AG10803 (cell line): ENCODE measurements at regions not wholly inside any gene's neighbourhood (a gene's known extent, or its start where the extent isn't known, plus 50 kb on each side); places are given as distances from the start of the nearest gene placed in this dataset.

Experiments
- DNase-seq: peaks from one replicate; pipeline ENCODE4 v3.0.0; 2010; ENCODE audit warnings: low read depth
- H3K4me3 ChIP-seq: 2 replicates; pipeline ENCODE4 v1.5.1; 2011; ENCODE audit warnings: mild to moderate bottlenecking, low read length, control low read depth
- TF ChIP-seq, protein P1 (sequence below): conservative IDR thresholded peaks from 2 replicates; pipeline ENCODE4 v1.5.1; 2011; ENCODE audit warnings: mild to moderate bottlenecking, low read length, control low read depth, inconsistent platforms

DNA sequence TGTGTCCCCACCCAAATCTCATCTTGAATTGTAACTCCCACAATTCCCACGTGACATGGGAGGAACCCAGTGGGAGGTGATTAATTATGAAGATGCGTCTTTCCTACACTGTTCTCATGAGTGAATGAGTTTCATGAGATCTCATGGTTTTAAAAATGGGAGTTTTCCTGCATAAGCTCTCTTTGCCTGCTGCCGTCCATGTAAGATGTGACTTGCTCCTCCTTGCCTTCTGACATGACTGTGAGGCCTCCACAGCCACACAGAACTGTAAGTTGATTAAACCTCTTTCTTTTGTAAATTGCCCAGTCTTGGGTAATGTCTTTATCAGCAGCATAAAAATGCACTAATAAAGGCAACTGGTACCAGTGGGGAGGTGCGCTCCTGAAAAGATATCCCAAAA, 67.7 kb upstream of the DRGX start:
- no peak overlapping the region for H3K4me3 ChIP-seq
- TF ChIP-seq, protein P1, sequence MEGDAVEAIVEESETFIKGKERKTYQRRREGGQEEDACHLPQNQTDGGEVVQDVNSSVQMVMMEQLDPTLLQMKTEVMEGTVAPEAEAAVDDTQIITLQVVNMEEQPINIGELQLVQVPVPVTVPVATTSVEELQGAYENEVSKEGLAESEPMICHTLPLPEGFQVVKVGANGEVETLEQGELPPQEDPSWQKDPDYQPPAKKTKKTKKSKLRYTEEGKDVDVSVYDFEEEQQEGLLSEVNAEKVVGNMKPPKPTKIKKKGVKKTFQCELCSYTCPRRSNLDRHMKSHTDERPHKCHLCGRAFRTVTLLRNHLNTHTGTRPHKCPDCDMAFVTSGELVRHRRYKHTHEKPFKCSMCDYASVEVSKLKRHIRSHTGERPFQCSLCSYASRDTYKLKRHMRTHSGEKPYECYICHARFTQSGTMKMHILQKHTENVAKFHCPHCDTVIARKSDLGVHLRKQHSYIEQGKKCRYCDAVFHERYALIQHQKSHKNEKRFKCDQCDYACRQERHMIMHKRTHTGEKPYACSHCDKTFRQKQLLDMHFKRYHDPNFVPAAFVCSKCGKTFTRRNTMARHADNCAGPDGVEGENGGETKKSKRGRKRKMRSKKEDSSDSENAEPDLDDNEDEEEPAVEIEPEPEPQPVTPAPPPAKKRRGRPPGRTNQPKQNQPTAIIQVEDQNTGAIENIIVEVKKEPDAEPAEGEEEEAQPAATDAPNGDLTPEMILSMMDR = no peak
- no peak for DNase-seq

DNA sequence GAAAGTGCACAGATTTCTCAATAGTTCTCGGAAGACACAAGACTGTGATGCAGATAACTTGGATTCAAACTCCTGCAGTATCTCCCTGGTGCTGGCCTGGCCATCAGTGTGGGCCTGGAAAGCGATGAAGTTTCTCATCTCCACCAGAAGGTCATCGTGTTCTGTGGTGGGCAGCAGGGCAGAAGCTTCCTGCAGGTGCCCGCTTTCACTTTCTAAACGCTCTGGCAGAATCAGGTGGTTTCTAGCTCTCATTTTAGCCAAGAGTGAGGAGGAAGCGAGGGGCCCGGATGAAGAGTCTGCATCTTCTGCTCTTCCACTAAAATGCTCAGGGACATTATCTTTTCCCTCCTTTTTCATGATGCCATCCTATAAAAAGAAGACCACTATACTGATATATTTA, 63.0 kb upstream of the DRGX start:
- no peak for DNase-seq
- TF ChIP-seq, protein P1 = no peak
- no peak overlapping the region for H3K4me3 ChIP-seq

DNA sequence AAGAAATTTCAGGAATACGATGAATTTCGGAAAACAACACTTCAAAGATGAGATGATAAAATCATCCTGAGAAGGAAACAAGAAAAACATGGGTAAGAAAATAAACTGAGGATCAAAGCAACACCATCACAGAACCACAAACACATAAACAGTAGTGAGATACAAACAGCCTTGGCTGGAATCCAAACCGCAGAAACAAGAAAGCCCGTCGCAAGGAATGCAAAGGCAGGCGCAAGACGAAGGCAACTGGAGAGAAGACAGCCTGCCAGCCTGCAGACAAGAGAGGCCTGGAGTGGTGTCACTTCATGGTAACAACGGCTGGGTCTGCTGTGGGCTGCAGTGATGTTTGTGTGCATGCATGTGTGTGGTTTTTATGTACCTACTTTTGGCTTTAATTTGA, 61.8 kb upstream of the DRGX start:
- peak; percentile 13 for DNase-seq
- H3K4me3 ChIP-seq = no peak overlapping the region
- TF ChIP-seq, protein P1 = no peak

DNA sequence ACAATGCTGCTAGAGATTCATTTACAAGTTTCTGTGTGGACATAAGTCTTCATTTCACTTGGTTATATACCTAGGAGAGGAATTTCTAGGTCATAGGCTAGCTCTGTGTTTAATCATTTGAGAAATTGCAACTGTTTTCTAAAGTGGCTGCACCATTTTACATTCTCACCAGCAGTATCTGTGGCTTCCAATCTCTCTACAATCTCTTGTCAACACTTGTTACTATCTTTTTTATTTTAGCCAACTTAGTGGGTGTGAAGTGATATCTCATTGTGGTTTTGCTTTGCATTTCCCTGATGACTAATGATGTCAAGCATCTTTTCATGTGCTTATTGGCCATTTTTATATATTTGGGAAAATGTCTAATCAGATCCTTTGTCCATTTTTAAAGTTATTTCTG, 53.0 kb upstream of the DRGX start:
- TF ChIP-seq, protein P1 = no peak
- no peak for DNase-seq
- no peak overlapping the region for H3K4me3 ChIP-seq

DNA sequence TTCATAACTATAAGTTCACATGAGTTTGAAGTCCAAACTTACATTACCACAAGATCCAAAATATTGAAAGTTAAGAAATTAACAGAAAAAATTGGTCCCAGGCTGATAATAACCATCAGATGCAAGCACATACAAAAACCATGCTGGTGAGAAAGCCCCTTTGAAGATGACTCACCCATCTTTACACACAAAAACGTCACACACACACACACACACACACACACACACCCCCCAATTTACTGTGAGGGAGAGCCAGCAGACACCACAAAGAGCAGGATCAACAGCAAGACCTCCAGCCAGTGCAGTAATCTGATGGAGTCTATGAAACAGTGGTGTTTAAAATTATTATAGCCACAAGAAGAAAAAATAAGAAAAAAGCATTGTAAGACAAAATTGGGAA, 50.1 kb upstream of the DRGX start:
- TF ChIP-seq, protein P1 = no peak
- peak; percentile 44 for DNase-seq
- no peak overlapping the region for H3K4me3 ChIP-seq
